ENCODE measurements at regions not wholly inside any gene's neighbourhood (a gene's known extent, or its start where the extent isn't known, plus 50 kb on each side); places are given as distances from the start of the nearest gene placed in this dataset.

- no peak overlapping the region for H3K4me3 ChIP-seq (replicated peaks; ENCODE audit: insufficient read depth, low read length)
- no peak for DNase-seq (ENCODE audit: low read depth in 1 of 2, low spot score in 1 of 2)
- no peak for TF ChIP-seq GABPA (IDR thresholded peaks at IDR 0.05; ENCODE audit: low read depth)
- no peak for TF ChIP-seq CTCF (IDR thresholded peaks at IDR 0.05; ENCODE audit: insufficient read depth, low read length)
- TF ChIP-seq REST (IDR thresholded peaks at IDR 0.05; ENCODE audit: insufficient replicate concordance, low read depth), result no peak
- TF ChIP-seq POLR2AphosphoS5 (IDR thresholded peaks at IDR 0.05; ENCODE audit: low read depth), result no peak
- no peak for TF ChIP-seq SPI1 (IDR thresholded peaks at IDR 0.05; ENCODE audit: borderline replicate concordance, low read depth)
- H3K27me3 ChIP-seq (ENCODE audit: insufficient read depth, poor library complexity, severe bottlenecking), result peaks cover 5% of the 10 kb centered on the region
- no peak overlapping the region for H3K27ac ChIP-seq (replicated peaks)
Measured at GRCh38 chr5:88658886-88659285, 224.1 kb downstream of the MEF2C start.

- no peak for DNase-seq (ENCODE audit: low read depth in 1 of 2, low spot score in 1 of 2)
- Histone ChIP-seq H3K27ac (replicated peaks) (no peak overlapping the region), H3K27me3 (ENCODE audit: insufficient read depth, poor library complexity, severe bottlenecking) (peaks cover 5% of the 10 kb centered on the region), H3K4me3 (replicated peaks; ENCODE audit: insufficient read depth, low read length) (no peak overlapping the region)
- TF ChIP-seq REST (IDR thresholded peaks at IDR 0.05; ENCODE audit: insufficient replicate concordance, low read depth) (no peak), POLR2AphosphoS5 (IDR thresholded peaks at IDR 0.05; ENCODE audit: low read depth) (no peak), SPI1 (IDR thresholded peaks at IDR 0.05; ENCODE audit: borderline replicate concordance, low read depth) (no peak), GABPA (IDR thresholded peaks at IDR 0.05; ENCODE audit: low read depth) (no peak), CTCF (IDR thresholded peaks at IDR 0.05; ENCODE audit: insufficient read depth, low read length) (no peak)
Measured at GRCh38 chr5:88657906-88658775, 224.8 kb downstream of the MEF2C start.

DNA sequence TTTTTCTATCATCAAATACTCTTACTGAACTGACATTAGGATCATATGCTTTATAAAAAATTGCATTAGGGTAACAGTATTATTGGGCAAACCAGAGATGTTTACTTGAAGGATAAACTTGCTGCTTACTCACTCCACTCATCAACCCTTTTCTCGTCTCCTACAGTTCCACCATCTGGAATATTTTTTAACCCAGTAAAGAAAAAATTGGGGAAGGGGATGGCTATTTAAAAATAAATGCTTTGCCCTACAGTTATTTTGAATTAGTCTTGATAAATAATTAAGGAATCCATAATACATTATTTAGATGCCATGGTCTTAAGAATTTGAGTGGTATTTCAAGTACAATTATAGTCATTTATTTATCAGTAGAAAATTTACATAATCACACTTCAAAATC is 225.8 kb downstream of the MEF2C start:
- TF ChIP-seq SPI1 (IDR thresholded peaks at IDR 0.05; ENCODE audit: borderline replicate concordance, low read depth) (no peak), CTCF (IDR thresholded peaks at IDR 0.05; ENCODE audit: insufficient read depth, low read length) (no peak), POLR2AphosphoS5 (IDR thresholded peaks at IDR 0.05; ENCODE audit: low read depth) (no peak), GABPA (IDR thresholded peaks at IDR 0.05; ENCODE audit: low read depth) (no peak), REST (IDR thresholded peaks at IDR 0.05; ENCODE audit: insufficient replicate concordance, low read depth) (no peak)
- Histone ChIP-seq H3K27me3 (ENCODE audit: insufficient read depth, poor library complexity, severe bottlenecking) (peaks cover 5% of the 10 kb centered on the region), H3K27ac (replicated peaks) (no peak overlapping the region), H3K4me3 (replicated peaks; ENCODE audit: insufficient read depth, low read length) (no peak overlapping the region)
- no peak for DNase-seq (ENCODE audit: low read depth in 1 of 2, low spot score in 1 of 2)

All from HL-60 (cell line).